ENCODE measurements at regions not wholly inside any gene's neighbourhood (a gene's known extent, or its start where the extent isn't known, plus 50 kb on each side); places are given as distances from the start of the nearest gene placed in this dataset.
"Not testable (repeated sequence)": the region's sequence is repeated elsewhere in the genome, so short reads cannot be mapped to it uniquely, and the experiment has no call there.

DNA sequence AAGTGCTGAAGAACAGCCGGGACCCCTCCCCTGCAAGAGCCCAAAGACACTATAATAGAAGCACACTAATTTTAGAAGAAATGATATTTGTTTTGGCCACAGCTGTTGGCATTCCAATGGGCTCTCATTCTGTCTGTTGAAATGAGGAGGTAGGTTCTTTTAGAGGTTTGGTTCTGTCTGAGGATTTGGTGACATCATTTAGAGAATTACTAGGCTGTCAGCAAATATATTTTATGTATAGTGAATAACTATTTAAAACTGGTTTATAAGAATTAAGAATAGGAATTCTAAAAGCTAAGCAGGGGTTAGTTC is 200.7 kb upstream of the SLC38A2 start:
- no peak for DNase-seq (ENCODE audit: low spot score)

- DNase-seq (ENCODE audit: low spot score) = no peak
Measured at GRCh38 chr12:46572644-46573346, 200.2 kb upstream of the SLC38A2 start.

GRCh38 chr12:46571608-46572007 is 199.0 kb upstream of the SLC38A2 start:
- no peak for DNase-seq (ENCODE audit: low spot score)

- DNase-seq (ENCODE audit: low spot score) = no peak
Measured at GRCh38 chr12:46569826-46570439, 197.4 kb upstream of the SLC38A2 start.

- no peak for DNase-seq (ENCODE audit: low spot score)
Measured at GRCh38 chr12:46567667-46568066, 195.1 kb upstream of the SLC38A2 start.

DNA sequence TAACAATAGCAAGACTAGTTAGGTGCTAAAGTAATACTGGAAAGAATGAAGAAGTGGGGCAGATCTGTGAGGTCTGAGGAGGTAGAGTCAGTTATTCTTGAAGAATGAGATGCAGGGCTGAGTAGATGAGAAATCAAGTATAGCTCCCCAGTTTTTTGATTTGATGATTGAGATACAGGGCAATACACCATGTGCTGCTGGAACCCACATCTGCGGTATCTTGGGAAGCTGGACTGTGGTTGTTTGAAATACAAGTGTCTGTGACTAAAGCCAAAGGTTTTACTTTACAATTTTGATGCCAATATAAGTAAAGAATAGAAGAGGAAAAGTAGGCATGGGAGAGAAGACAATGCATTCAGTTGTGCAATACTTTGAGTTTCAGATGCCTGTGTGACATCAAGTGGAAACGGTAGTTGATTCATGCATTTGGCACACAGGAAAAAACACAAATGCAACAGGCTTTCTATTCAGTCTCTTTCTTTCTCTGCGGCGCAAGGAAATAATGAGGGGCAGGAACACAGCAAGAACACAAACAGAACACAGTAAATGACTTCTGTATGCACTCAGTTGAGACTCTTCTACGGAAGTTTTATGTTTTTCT is 190.2 kb upstream of the SLC38A2 start:
- DNase-seq (ENCODE audit: low spot score) = no peak

- DNase-seq (ENCODE audit: low spot score) = not testable (repeated sequence)
Measured at GRCh38 chr12:46561769-46562624, 189.4 kb upstream of the SLC38A2 start.

GRCh38 chr12:46560874-46561273 is 188.3 kb upstream of the SLC38A2 start:
- DNase-seq (ENCODE audit: low spot score) = no peak

DNA sequence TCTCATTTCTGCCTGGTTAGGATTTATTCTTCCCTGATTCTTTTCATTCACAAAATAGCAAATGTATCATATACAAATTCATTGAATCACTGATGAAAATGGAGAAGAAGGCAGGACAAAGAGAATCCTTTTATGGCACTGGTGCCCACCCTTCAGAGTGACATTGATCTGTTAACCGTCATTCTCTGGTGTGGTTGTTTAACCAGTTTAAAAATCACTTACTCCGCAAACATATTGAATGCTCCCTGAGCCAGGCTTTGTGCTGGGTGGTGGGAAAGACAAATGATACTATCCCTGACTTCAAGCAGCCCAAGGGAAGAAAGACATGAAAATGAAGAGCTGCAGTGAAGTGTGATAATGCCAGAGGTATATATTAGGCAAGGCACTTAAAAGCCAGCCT is 187.5 kb upstream of the SLC38A2 start:
- DNase-seq (ENCODE audit: low spot score) = no peak

GRCh38 chr12:46559311-46559710 is 186.7 kb upstream of the SLC38A2 start:
- DNase-seq (ENCODE audit: low spot score) = no peak

GRCh38 chr12:46558677-46559076 is 186.1 kb upstream of the SLC38A2 start:
- no peak for DNase-seq (ENCODE audit: low spot score)

DNA sequence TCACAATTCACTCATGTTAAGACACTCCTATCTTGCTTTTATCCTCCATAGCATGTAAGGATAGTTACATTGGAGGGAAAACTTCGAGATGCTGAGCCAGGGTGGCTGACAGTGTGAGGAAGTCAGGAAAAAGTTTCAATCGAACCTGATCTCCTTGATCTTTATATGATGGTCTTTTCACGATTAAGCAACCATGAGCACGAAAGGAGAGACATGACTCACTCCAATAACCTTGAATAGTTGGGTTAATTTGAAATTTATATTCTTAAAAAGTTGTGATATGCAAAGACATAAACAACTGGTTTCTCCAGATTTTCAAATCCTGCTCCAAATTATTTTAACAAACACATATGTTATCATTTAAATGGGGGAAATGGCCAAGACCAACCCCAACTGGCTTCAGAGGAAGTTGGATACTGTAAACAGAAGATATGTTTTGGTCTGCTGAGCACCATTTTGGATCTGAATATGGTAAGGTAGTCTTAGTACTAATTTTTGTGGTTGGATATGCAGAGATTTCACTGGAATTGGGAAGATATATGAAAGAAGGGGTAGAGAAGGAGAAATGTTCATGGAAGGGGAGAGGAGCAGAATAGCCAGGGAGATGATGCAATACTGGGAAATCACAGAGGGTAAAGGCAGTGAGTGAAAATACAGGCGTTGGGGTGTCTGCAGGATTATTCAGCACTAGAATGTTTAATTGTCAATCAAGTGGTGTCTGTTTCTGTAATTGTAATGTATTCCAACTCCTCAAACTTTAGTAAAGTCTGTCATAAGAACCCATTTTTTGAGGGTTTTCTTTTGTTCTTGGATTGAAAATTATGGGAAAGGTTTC is 185.2 kb upstream of the SLC38A2 start:
- DNase-seq (ENCODE audit: low spot score) = no peak

DNA sequence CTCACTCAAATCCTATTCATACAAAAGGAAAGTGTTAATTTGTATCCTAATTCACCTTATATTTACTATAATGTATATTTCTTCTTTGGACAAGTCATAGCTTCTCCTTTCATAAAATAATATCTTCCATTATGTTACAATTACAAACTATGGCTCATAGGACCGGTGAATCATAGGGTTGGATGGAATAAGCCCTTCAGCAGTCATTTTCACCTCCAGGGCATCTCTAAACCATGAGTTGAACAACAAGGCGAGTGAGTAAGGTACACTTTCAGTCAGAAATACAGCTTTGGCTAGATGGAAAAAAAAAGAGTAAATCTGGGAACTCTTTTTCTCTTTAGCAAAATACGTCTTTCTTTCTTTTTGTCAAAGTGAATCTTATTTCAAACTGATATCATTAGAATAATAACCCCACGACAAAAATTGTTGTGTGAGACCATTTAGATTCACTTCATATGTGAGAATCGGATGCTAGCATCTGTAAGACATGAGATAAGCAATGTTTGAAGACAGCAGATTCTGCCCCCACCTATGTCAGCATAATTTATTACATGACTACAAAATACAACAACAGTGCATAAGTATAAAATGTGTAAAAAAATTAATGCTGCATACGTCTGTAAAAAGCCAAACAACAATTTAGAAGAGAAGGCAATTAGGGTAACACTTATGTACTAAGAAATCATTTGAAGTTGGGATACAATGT is 184.4 kb upstream of the SLC38A2 start:
- no peak for DNase-seq (ENCODE audit: low spot score)

DNA sequence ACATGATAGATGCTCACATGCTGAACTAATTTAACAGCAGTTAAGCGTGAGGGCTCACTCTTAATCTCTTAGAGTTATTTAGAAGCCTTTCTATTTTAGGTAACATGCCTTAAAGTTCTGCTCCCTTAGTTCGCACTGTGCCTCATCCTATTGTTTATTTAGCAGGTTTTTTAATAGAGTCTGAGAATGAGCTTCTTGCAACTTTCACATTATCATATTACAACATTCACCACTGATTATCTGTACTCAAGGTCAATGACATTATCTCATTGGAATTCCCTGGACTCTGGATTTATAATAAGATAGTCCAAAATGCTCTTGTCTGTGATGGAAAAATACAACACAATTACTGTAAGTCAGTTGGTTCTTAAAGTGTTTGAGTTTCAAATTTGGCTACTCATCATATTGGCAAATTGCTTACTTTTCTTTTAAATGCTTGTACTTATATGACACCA is 183.6 kb upstream of the SLC38A2 start:
- DNase-seq (ENCODE audit: low spot score) = no peak

GRCh38 chr12:46555406-46555852 is 182.9 kb upstream of the SLC38A2 start:
- no peak for DNase-seq (ENCODE audit: low spot score)

GRCh38 chr12:46554460-46554859 is 181.9 kb upstream of the SLC38A2 start:
- DNase-seq (ENCODE audit: low spot score) = no peak

DNA sequence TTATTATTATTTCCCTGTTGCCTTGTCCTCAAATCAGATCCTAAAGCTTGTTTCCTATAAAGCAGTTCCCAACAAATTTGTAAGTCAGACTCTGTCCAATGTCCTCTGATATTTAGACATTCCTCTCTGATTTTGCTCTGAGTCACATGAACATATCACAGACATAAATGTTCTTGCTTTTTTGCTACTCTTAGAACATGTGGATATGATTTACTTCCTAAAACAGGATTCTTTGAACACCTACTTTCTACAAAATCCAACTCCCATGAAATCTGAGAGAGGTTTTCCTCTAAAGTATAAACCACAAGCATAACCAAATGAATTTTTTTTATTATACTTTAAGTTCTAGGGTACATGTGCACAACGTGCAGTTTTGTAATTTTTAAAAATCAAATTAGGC is 181.3 kb upstream of the SLC38A2 start:
- DNase-seq (ENCODE audit: low spot score) = no peak

DNA sequence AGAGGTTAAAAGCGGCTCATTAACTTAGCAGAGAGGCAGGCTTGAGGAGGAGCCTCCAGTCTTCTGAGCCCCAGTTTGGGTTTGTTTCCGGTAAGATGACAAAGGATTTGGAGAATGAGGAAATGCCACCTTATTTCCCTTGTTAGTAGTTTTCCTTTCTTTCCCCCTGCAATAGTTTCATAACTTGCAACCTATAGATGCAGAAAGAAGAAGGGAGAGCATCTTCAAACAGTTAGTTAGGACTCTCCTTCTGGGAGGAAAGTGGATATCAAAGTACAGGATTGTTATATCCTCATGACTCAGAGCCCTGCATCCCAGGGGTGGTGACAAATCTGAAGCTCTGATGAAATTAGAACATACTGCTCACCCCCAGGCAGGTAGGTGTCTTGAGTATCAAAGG is 180.7 kb upstream of the SLC38A2 start:
- no peak for DNase-seq (ENCODE audit: low spot score)

DNA sequence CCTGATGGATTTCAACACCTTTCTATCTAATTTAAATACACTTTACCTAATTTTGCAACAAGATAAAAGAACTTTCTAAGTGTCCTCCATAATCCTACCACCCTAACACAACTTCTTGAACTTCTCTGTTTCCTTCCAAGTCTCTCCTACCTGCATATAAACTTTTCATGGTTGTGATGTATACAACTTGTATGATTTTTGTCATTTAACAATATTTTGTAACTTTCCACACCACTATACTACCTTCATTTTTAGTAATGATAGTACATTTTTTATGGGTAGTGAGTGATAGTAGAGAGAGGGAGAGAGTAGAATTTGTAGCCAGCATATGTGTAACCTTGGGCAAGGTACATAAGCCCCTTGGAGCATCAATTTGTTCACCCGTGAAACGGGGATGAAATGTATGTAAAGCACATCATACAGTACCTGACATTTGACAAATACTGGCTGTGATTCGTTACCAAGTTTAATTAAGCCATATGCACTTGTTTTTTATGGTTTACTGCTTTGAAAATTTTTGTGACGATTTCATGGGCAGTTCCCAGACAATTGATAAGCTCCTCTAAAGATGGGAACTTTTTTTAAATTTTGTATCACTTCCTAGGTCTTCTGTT is 177.8 kb upstream of the SLC38A2 start:
- DNase-seq (ENCODE audit: low spot score) = no peak

Measured in mesenteric fat pad (tissue), 1 donor.